Skeletal muscle satellite cell (primary cell): ENCODE measurements at regions not wholly inside any gene's neighbourhood (a gene's known extent, or its start where the extent isn't known, plus 50 kb on each side); places are given as distances from the start of the nearest gene placed in this dataset.
"Not testable (repeated sequence)": the region's sequence is repeated elsewhere in the genome, so short reads cannot be mapped to it uniquely, and the experiment has no call there.

Experiments used
- H3K27me3 ChIP-seq: 2 replicates; pipeline ENCODE4 v1.7.0; 2013; ENCODE audit warnings: low read length; ENCODE audit not compliant: control insufficient read depth, insufficient read depth
- H3K36me3 ChIP-seq: 2 replicates; pipeline ENCODE4 v1.7.0; 2013; ENCODE audit warnings: mild to moderate bottlenecking, control low read depth, low read length; ENCODE audit not compliant: insufficient read depth
- H3K4me1 ChIP-seq: 2 replicates; pipeline ENCODE4 v1.7.0; 2013; ENCODE audit warnings: low read length; ENCODE audit not compliant: control insufficient read depth, insufficient read depth
- H3K4me2 ChIP-seq: 2 replicates; pipeline ENCODE4 v1.7.0; 2013; ENCODE audit warnings: mild to moderate bottlenecking, low read length
- H3K4me3 ChIP-seq: 2 replicates; pipeline ENCODE4 v1.7.0; 2013; ENCODE audit warnings: low read length
- H3K9ac ChIP-seq: 2 replicates; pipeline ENCODE4 v1.7.0; 2013; ENCODE audit warnings: mild to moderate bottlenecking, low read depth, low read length, moderate library complexity
- H3K9me3 ChIP-seq: replicated peaks from 2 replicates; pipeline ENCODE4 v1.7.0; 2013; ENCODE audit warnings: mild to moderate bottlenecking, control low read depth, low read length

DNA sequence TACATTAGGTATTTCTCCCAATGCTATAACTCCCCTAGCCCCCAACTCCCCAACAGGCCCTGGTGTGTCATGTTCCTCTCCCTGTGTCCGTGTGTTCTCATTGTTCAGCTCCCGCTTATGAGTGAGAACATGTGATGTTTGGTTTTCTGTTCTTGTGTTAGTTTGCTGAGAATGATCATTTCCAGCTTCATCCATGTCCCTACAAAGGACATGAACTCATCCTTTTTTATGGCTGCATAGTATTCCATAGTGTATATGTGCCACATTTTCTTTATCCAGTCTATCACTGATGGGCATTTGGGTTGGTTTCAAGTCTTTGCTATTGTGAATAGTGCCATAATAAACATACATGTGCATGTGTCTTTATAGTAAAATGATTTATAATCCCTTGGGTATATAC lies 306.9 kb downstream of the TBC1D4 start:
- not testable (repeated sequence) for H3K9ac ChIP-seq, H3K27me3 ChIP-seq, H3K36me3 ChIP-seq, H3K4me1 ChIP-seq, H3K4me2 ChIP-seq, H3K4me3 ChIP-seq, H3K9me3 ChIP-seq

GRCh38 chr13:75174481-75174880 lies 307.5 kb downstream of the TBC1D4 start:
- no peak overlapping the region for H3K9ac ChIP-seq
- no peak overlapping the region for H3K4me3 ChIP-seq
- no peaks in the 10 kb centered on the region for H3K27me3 ChIP-seq
- no peaks in the 10 kb centered on the region for H3K4me1 ChIP-seq
- no peaks in the 10 kb centered on the region for H3K9me3 ChIP-seq
- no peaks in the 10 kb centered on the region for H3K36me3 ChIP-seq
- no peak overlapping the region for H3K4me2 ChIP-seq

GRCh38 chr13:75173457-75174356 lies 308.3 kb downstream of the TBC1D4 start:
- no peaks in the 10 kb centered on the region for H3K36me3 ChIP-seq
- no peak overlapping the region for H3K4me3 ChIP-seq
- H3K27me3 ChIP-seq = no peaks in the 10 kb centered on the region
- H3K4me2 ChIP-seq = no peak overlapping the region
- H3K9me3 ChIP-seq = no peaks in the 10 kb centered on the region
- no peaks in the 10 kb centered on the region for H3K4me1 ChIP-seq
- no peak overlapping the region for H3K9ac ChIP-seq

GRCh38 chr13:75170311-75170710 lies 311.7 kb downstream of the TBC1D4 start:
- Histone ChIP-seq H3K9me3 (no peaks in the 10 kb centered on the region), H3K27me3 (no peaks in the 10 kb centered on the region), H3K4me2 (no peak overlapping the region), H3K36me3 (no peaks in the 10 kb centered on the region), H3K4me1 (no peaks in the 10 kb centered on the region), H3K4me3 (no peak overlapping the region), H3K9ac (no peak overlapping the region)

DNA sequence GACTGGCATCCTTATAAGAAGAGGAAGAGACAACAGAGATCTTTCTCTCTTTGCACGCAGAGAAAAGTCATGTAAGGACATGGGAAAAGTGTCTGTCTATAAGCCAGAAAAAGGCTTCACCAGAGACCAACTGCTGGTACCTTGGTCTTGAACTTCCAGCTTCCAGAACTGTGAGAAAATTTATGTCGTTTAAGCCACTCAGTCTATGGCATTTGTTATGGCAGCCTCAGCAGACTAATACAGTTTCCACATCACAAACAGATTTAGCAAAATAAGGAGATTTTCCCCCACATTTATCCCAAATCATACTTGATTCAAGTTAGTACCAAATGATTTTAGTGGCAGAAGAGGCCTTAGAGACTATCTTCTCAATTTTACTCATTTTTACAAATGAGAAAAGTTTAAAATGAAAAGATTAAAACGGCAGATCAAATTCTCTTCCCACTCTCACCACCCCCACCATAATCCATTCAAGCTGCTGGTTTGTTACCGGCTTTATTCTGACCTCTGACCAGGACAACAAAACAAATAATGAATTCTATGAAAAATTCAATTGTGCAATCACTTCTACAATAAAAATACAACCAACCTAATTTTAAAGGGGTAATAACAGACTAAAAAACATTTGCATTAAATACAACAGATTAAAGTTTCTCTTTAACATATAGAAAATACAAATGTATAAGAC lies 316.3 kb downstream of the TBC1D4 start:
- Histone ChIP-seq H3K4me3 (no peak overlapping the region), H3K4me2 (no peak overlapping the region), H3K27me3 (no peaks in the 10 kb centered on the region), H3K9me3 (no peaks in the 10 kb centered on the region), H3K36me3 (no peaks in the 10 kb centered on the region), H3K4me1 (no peaks in the 10 kb centered on the region), H3K9ac (no peak overlapping the region)

DNA sequence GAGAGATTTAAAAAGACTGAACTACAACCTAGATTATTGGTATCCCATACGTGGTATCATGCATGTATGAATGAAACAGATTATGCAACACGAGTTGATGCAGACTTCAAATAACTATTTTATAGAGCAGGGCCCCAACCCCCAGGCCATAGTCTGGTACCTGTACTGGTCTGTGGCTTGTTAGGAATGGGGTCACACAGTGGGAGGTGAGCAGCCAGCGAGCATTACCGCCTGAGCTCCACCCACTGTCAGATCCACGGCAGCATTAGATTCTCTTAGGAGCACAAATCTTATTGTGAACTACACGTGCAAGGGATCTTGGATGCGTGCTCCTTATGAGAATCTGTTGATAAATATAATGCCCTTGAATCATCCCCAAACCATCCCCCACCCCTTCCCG lies 320.2 kb downstream of the TBC1D4 start:
- H3K4me3 ChIP-seq = no peak overlapping the region
- H3K4me2 ChIP-seq = no peak overlapping the region
- H3K36me3 ChIP-seq = no peaks in the 10 kb centered on the region
- no peaks in the 10 kb centered on the region for H3K4me1 ChIP-seq
- no peak overlapping the region for H3K9ac ChIP-seq
- H3K27me3 ChIP-seq = no peaks in the 10 kb centered on the region
- no peaks in the 10 kb centered on the region for H3K9me3 ChIP-seq

DNA sequence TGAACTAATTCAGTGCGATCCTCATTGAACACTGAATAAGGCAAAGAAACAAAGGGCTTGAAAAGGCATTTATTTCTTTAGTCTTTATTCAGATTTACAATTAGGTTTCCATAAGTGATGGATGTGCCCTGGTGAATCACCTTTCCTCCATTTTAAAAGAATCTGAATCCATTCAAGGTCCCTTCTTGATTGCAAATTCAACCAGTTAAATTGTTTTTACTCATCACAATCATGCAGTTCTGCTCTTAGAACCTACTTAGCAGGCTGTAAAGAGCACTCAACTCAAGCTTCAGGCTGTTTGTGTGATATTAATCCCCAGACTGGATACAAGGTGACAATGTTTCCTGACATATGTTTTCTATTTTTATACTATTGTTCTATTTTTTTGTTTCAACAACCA lies 321.0 kb downstream of the TBC1D4 start:
- no peak overlapping the region for H3K4me2 ChIP-seq
- no peak overlapping the region for H3K4me3 ChIP-seq
- no peaks in the 10 kb centered on the region for H3K27me3 ChIP-seq
- H3K9ac ChIP-seq = no peak overlapping the region
- H3K4me1 ChIP-seq = no peaks in the 10 kb centered on the region
- H3K9me3 ChIP-seq = no peaks in the 10 kb centered on the region
- no peaks in the 10 kb centered on the region for H3K36me3 ChIP-seq

DNA sequence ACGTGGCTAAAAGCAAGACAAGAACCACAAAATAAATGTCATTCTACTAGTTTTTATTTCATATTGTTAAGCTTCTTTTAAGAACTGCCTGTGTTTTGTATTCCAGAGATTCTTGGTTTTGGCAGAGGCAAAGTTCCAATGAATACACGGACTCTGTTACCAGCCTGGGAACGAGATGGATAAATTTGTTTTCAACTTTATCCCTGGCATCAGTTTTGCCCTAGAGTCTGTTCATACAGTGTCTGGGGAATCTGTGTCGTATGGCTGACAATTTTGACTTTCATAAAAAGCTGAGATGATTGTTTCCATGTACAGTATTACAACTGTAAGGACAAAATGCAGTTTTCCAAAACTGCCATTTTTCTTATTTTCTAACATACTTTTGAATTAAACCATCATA lies 327.6 kb downstream of the TBC1D4 start:
- Histone ChIP-seq H3K4me3 (no peak overlapping the region), H3K9me3 (no peaks in the 10 kb centered on the region), H3K4me1 (peaks cover 6% of the 10 kb centered on the region), H3K4me2 (no peak overlapping the region), H3K27me3 (no peaks in the 10 kb centered on the region), H3K9ac (no peak overlapping the region), H3K36me3 (no peaks in the 10 kb centered on the region)

DNA sequence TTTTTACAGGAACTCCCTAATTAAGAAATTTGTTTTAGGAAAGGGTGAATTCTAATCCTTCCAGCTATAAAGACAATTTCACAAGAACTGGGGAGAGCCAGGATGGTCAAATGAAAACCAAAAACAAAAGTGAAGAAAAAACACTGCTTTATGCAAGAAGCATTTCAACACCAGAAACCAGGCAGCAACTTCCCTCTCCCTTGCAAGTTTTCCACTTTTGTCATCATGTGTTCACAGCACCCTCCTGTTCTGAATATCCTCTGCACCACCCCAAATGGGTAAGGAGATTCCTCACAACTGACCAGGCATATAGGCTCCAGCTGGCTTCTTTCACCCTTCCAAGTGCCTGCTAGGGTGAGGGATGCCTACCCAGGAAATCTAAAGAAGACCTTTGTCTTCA lies 328.1 kb downstream of the TBC1D4 start:
- Histone ChIP-seq H3K36me3 (no peaks in the 10 kb centered on the region), H3K4me1 (peaks cover 6% of the 10 kb centered on the region), H3K4me2 (no peak overlapping the region), H3K27me3 (no peaks in the 10 kb centered on the region), H3K9ac (no peak overlapping the region), H3K9me3 (no peaks in the 10 kb centered on the region), H3K4me3 (no peak overlapping the region)

- Histone ChIP-seq H3K4me3 (no peak overlapping the region), H3K9ac (no peak overlapping the region), H3K9me3 (no peaks in the 10 kb centered on the region), H3K4me1 (peaks cover 6% of the 10 kb centered on the region), H3K27me3 (no peaks in the 10 kb centered on the region), H3K36me3 (no peaks in the 10 kb centered on the region), H3K4me2 (no peak overlapping the region)
Observed at GRCh38 chr13:75153386-75153785, 328.6 kb downstream of the TBC1D4 start.

DNA sequence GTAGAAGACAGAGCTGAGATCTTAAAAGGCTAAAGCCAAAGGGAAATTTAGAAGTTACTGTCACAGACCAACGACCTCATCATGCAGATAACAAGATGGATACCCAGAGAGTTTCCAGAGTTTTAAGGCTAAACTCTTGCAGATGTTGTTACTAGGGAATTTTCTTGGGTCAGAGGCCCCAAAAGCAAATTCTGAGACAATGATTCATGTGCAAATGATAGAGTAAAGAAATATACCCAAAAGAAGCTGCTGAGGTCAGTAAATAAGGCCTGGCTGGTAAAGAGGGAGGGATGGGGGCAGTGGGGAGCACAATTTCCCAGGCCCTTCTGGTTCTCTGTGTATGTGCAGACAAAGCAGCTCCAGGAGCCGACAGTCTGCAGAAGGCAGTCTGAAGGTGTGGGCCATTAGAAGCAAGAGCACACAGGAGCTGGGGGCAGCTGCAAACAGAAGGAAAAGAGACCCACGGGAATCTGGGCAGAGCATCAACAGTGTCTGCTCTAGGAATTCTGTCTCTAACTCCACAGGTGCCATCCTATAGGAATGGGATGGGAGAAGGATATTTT lies 330.8 kb downstream of the TBC1D4 start:
- Histone ChIP-seq H3K4me3 (no peak overlapping the region), H3K36me3 (no peaks in the 10 kb centered on the region), H3K9ac (no peak overlapping the region), H3K4me1 (peaks cover 6% of the 10 kb centered on the region), H3K4me2 (no peak overlapping the region), H3K9me3 (no peaks in the 10 kb centered on the region), H3K27me3 (no peaks in the 10 kb centered on the region)
